Mesothelial cell of epicardium (in vitro differentiated cells): ENCODE measurements at regions not wholly inside any gene's neighbourhood (a gene's known extent, or its start where the extent isn't known, plus 50 kb on each side); places are given as distances from the start of the nearest gene placed in this dataset.

Experiments used
- DNase-seq, 2 experiments: peaks; one replicate each; pipeline ENCODE4 v3.0.0; 2021; ENCODE audit warnings: low spot score in 2 of 2; ENCODE audit not compliant: unreplicated experiment in 2 of 2
- H3K27ac Mint-ChIP-seq: 2 replicates; pipeline ENCODE4 v1.8.0; 2021; ENCODE audit warnings: mixed read lengths
- H3K27me3 Mint-ChIP-seq: 2 replicates; pipeline ENCODE4 v1.8.0; 2021; ENCODE audit warnings: low read depth, mixed read lengths
- H3K36me3 Mint-ChIP-seq: 2 replicates; pipeline ENCODE4 v1.8.0; 2021; ENCODE audit warnings: mixed read lengths
- H3K4me1 Mint-ChIP-seq: 2 replicates; pipeline ENCODE4 v1.8.0; 2021; ENCODE audit warnings: mixed read lengths
- H3K4me3 Mint-ChIP-seq: 2 replicates; pipeline ENCODE4 v1.8.0; 2021; ENCODE audit warnings: mild to moderate bottlenecking, moderate library complexity, mixed read lengths
- H3K9me3 Mint-ChIP-seq: 2 replicates; pipeline ENCODE4 v1.8.0; 2021; ENCODE audit warnings: mixed read lengths
- CTCF ChIP-seq: fragments of 200-600 bp; sonication (generic); IDR thresholded peaks from one replicate; pipeline ENCODE4 v1.5.0; 2021; ENCODE audit warnings: antibody characterized with exemption; ENCODE audit not compliant: unreplicated experiment

- peaks cover under 1% of the 10 kb centered on the region for H3K36me3 Mint-ChIP-seq
- no peaks in the 10 kb centered on the region for H3K4me1 Mint-ChIP-seq
Observed at GRCh38 chr4:160193787-160194186, 1090.9 kb downstream of the RAPGEF2 start.

GRCh38 chr4:160194716-160195115 lies 1091.8 kb downstream of the RAPGEF2 start:
- Mint-ChIP-seq H3K27ac (no peak overlapping the region), H3K27me3 (no peaks in the 10 kb centered on the region), H3K9me3 (peaks cover 20% of the 10 kb centered on the region), H3K4me1 (no peaks in the 10 kb centered on the region), H3K4me3 (no peak overlapping the region), H3K36me3 (peaks cover 9% of the 10 kb centered on the region)
- TF ChIP-seq CTCF = no peak
- no peak for DNase-seq

More at GRCh38 chr4:160193787-160194186, 1090.9 kb downstream of the RAPGEF2 start:
- Mint-ChIP-seq H3K9me3 (peaks cover 10% of the 10 kb centered on the region), H3K27ac (no peak overlapping the region), H3K27me3 (no peaks in the 10 kb centered on the region), H3K4me3 (no peak overlapping the region)
- TF ChIP-seq CTCF = no peak
- no peak for DNase-seq

- H3K4me1 Mint-ChIP-seq = peaks cover 21% of the 10 kb centered on the region
- peak overlapping the region; percentile 57 for H3K27ac Mint-ChIP-seq
- H3K4me3 Mint-ChIP-seq = no peak overlapping the region
Observed at GRCh38 chr4:160202802-160203201, 1099.9 kb downstream of the RAPGEF2 start.

GRCh38 chr4:160212078-160212477 lies 1109.2 kb downstream of the RAPGEF2 start:
- H3K9me3 Mint-ChIP-seq = peaks cover 20% of the 10 kb centered on the region
- DNase-seq = no peak
- TF ChIP-seq CTCF = no peak
- peaks cover 12% of the 10 kb centered on the region for H3K36me3 Mint-ChIP-seq
- H3K4me1 Mint-ChIP-seq = peaks cover 49% of the 10 kb centered on the region
- no peaks in the 10 kb centered on the region for H3K27me3 Mint-ChIP-seq
- H3K27ac Mint-ChIP-seq = no peak overlapping the region
- H3K4me3 Mint-ChIP-seq = no peak overlapping the region

More at GRCh38 chr4:160202802-160203201, 1099.9 kb downstream of the RAPGEF2 start:
- no peak for DNase-seq
- H3K36me3 Mint-ChIP-seq = peaks cover 22% of the 10 kb centered on the region
- H3K9me3 Mint-ChIP-seq = peaks cover 35% of the 10 kb centered on the region
- H3K27me3 Mint-ChIP-seq = no peaks in the 10 kb centered on the region
- TF ChIP-seq CTCF = no peak

GRCh38 chr4:160213366-160213765 lies 1110.5 kb downstream of the RAPGEF2 start:
- no peaks in the 10 kb centered on the region for H3K27me3 Mint-ChIP-seq
- H3K36me3 Mint-ChIP-seq = peaks cover 22% of the 10 kb centered on the region
- no peak for DNase-seq
- H3K9me3 Mint-ChIP-seq = peaks cover 31% of the 10 kb centered on the region
- no peak for TF ChIP-seq CTCF
- no peak overlapping the region for H3K27ac Mint-ChIP-seq
- no peak overlapping the region for H3K4me3 Mint-ChIP-seq
- peaks cover 46% of the 10 kb centered on the region for H3K4me1 Mint-ChIP-seq

GRCh38 chr4:160217352-160217751 lies 1114.5 kb downstream of the RAPGEF2 start:
- peaks cover 29% of the 10 kb centered on the region for H3K36me3 Mint-ChIP-seq
- peaks cover 49% of the 10 kb centered on the region for H3K9me3 Mint-ChIP-seq
- no peak for TF ChIP-seq CTCF
- no peak for DNase-seq
- no peak overlapping the region for H3K4me3 Mint-ChIP-seq
- peaks cover 14% of the 10 kb centered on the region for H3K4me1 Mint-ChIP-seq
- no peaks in the 10 kb centered on the region for H3K27me3 Mint-ChIP-seq
- H3K27ac Mint-ChIP-seq = no peak overlapping the region
